Omental fat pad (tissue), 3 donors: ENCODE measurements at regions not wholly inside any gene's neighbourhood (a gene's known extent, or its start where the extent isn't known, plus 50 kb on each side); places are given as distances from the start of the nearest gene placed in this dataset.

Source experiments
- ATAC-seq: fragments of 150-250 bp; one replicate; pipeline ENCODE4 v1.9.1; 2016; ENCODE audit warnings: mild to moderate bottlenecking, moderate library complexity; ENCODE audit not compliant: low FRiP score
- DNase-seq: peaks from one replicate; pipeline ENCODE4 v3.0.0-alpha.2; 2019; ENCODE audit warnings: low spot score
- CTCF ChIP-seq, 3 donors: fragments of 450-650 bp; IDR thresholded peaks; one replicate each; pipeline ENCODE4 v1.5.1; 2016 to 2017; ENCODE audit warnings: antibody characterized with exemption in 3 of 3, mild to moderate bottlenecking in 3 of 3, moderate library complexity in 2 of 3

- ATAC-seq, result no peak
- TF ChIP-seq CTCF (IDR thresholded peaks at IDR 0.05), result no peak
Measured at GRCh38 chr5:120151181-120151580, 312.9 kb upstream of the PRR16 start.

GRCh38 chr5:120151825-120152224 is 312.3 kb upstream of the PRR16 start:
- DNase-seq (no peak), ATAC-seq (no peak)
- TF ChIP-seq CTCF (IDR thresholded peaks at IDR 0.05), result no peak

More at GRCh38 chr5:120151181-120151580, 312.9 kb upstream of the PRR16 start:
- DNase-seq, result no peak

- DNase-seq (no peak), ATAC-seq (no peak)
- no peak for TF ChIP-seq CTCF (IDR thresholded peaks at IDR 0.05)
Measured at GRCh38 chr5:120152472-120152871, 311.6 kb upstream of the PRR16 start.

GRCh38 chr5:120152931-120153330 is 311.2 kb upstream of the PRR16 start:
- ATAC-seq, result no peak
- no peak for DNase-seq
- no peak for TF ChIP-seq CTCF (IDR thresholded peaks at IDR 0.05)

GRCh38 chr5:120153551-120153950 is 310.5 kb upstream of the PRR16 start:
- no peak for DNase-seq
- no peak for ATAC-seq
- no peak for TF ChIP-seq CTCF (IDR thresholded peaks at IDR 0.05)

GRCh38 chr5:120155873-120156272 is 308.2 kb upstream of the PRR16 start:
- no peak for ATAC-seq
- no peak for DNase-seq
- TF ChIP-seq CTCF (IDR thresholded peaks at IDR 0.05), result no peak

- no peak for DNase-seq
- no peak for ATAC-seq
- TF ChIP-seq CTCF (IDR thresholded peaks at IDR 0.05), result no peak
Measured at GRCh38 chr5:120158211-120158610, 305.9 kb upstream of the PRR16 start.
